Stimulated activated CD8-positive, alpha-beta memory T cell treated with anti-CD3 and anti-CD28 coated beads, Interleukin-15, amount 100 ng/mL, for 48 hours (primary cell): ENCODE measurements at regions not wholly inside any gene's neighbourhood (a gene's known extent, or its start where the extent isn't known, plus 50 kb on each side); places are given as distances from the start of the nearest gene placed in this dataset.
"Not testable (repeated sequence)": the region's sequence is repeated elsewhere in the genome, so short reads cannot be mapped to it uniquely, and the experiment has no call there.

ENCODE experiments used
- DNase-seq, 2 donors: peaks; one replicate each; pipeline ENCODE4 v3.0.0-alpha.2; 2020; ENCODE audit warnings: low read depth in 2 of 2

- no peak for DNase-seq
These were observed 328.0 kb upstream of the MDFIC2 start for GRCh38 chr3:70640481-70640880.

GRCh38 chr3:70635301-70635700 lies 322.9 kb upstream of the MDFIC2 start:
- DNase-seq = no peak

- no peak for DNase-seq
These were observed 319.4 kb upstream of the MDFIC2 start for GRCh38 chr3:70631716-70632307.

- DNase-seq = no peak
These were observed 309.0 kb upstream of the MDFIC2 start for GRCh38 chr3:70621451-70621850.

- DNase-seq = no peak
These were observed 308.5 kb upstream of the MDFIC2 start for GRCh38 chr3:70620956-70621355.

- no peak for DNase-seq
These were observed 307.9 kb upstream of the MDFIC2 start for GRCh38 chr3:70620367-70620766.

GRCh38 chr3:70618151-70618550 lies 305.7 kb upstream of the MDFIC2 start:
- no peak for DNase-seq

- not testable (repeated sequence) for DNase-seq
These were observed 304.9 kb upstream of the MDFIC2 start for GRCh38 chr3:70617349-70617748.

- no peak for DNase-seq
These were observed 302.8 kb upstream of the MDFIC2 start for GRCh38 chr3:70615286-70615685.

- DNase-seq = no peak
These were observed 301.7 kb upstream of the MDFIC2 start for GRCh38 chr3:70614111-70614510.

- no peak for DNase-seq
These were observed 300.5 kb upstream of the MDFIC2 start for GRCh38 chr3:70612920-70613319.

GRCh38 chr3:70611667-70612277 lies 299.3 kb upstream of the MDFIC2 start:
- DNase-seq = not testable (repeated sequence)

GRCh38 chr3:70608434-70608833 lies 296.0 kb upstream of the MDFIC2 start:
- no peak for DNase-seq

- no peak for DNase-seq
These were observed 295.0 kb upstream of the MDFIC2 start for GRCh38 chr3:70607469-70607868.

- no peak for DNase-seq
These were observed 293.6 kb upstream of the MDFIC2 start for GRCh38 chr3:70606018-70606417.

GRCh38 chr3:70603103-70603502 lies 290.7 kb upstream of the MDFIC2 start:
- DNase-seq = no peak

- no peak for DNase-seq
These were observed 284.9 kb upstream of the MDFIC2 start for GRCh38 chr3:70597312-70597711.

GRCh38 chr3:70583682-70584081 lies 271.2 kb upstream of the MDFIC2 start:
- DNase-seq = no peak

GRCh38 chr3:70582803-70583202 lies 270.4 kb upstream of the MDFIC2 start:
- DNase-seq = no peak

GRCh38 chr3:70580021-70580420 lies 267.6 kb upstream of the MDFIC2 start:
- DNase-seq = no peak

GRCh38 chr3:70571696-70572095 lies 259.3 kb upstream of the MDFIC2 start:
- DNase-seq = no peak

GRCh38 chr3:70570584-70570983 lies 258.1 kb upstream of the MDFIC2 start:
- no peak for DNase-seq

- no peak for DNase-seq
These were observed 256.2 kb upstream of the MDFIC2 start for GRCh38 chr3:70568626-70569025.

GRCh38 chr3:70565861-70566260 lies 253.4 kb upstream of the MDFIC2 start:
- no peak for DNase-seq
